Trophoblast cell (in vitro differentiated cells and primary cell): ENCODE measurements at regions not wholly inside any gene's neighbourhood (a gene's known extent, or its start where the extent isn't known, plus 50 kb on each side); places are given as distances from the start of the nearest gene placed in this dataset.
"Not testable (repeated sequence)": the region's sequence is repeated elsewhere in the genome, so short reads cannot be mapped to it uniquely, and the experiment has no call there.

Experiments
- DNase-seq, 2 donors: peaks; one replicate each; pipeline ENCODE4 v3.0.0-alpha.2; 2016
- H2AFZ ChIP-seq: 2 replicates; pipeline ENCODE4 v1.6.1; 2013; ENCODE audit warnings: low read length, moderate library complexity, mild to moderate bottlenecking; ENCODE audit not compliant: insufficient read depth, poor library complexity
- H2AK5ac ChIP-seq: 2 replicates; pipeline ENCODE4 v1.6.1; 2013; ENCODE audit warnings: mild to moderate bottlenecking, low read length
- H2BK120ac ChIP-seq: 2 replicates; pipeline ENCODE4 v1.6.1; 2013; ENCODE audit warnings: low read length, mild to moderate bottlenecking, moderate library complexity; ENCODE audit not compliant: insufficient read depth, poor library complexity
- H2BK12ac ChIP-seq: 2 replicates; pipeline ENCODE4 v1.6.1; 2013; ENCODE audit warnings: mild to moderate bottlenecking, low read length, moderate library complexity
- H2BK5ac ChIP-seq: 2 replicates; pipeline ENCODE4 v1.6.1; 2013; ENCODE audit warnings: low read length, low read depth, moderate library complexity, mild to moderate bottlenecking; ENCODE audit not compliant: poor library complexity
- H3K14ac ChIP-seq: 2 replicates; pipeline ENCODE4 v1.6.1; 2013; ENCODE audit warnings: mild to moderate bottlenecking, low read length
- H3K18ac ChIP-seq: 2 replicates; pipeline ENCODE4 v1.6.1; 2013; ENCODE audit warnings: mild to moderate bottlenecking, low read length
- H3K23ac ChIP-seq: 2 replicates; pipeline ENCODE4 v1.6.1; 2013; ENCODE audit warnings: low read length
- H3K27ac ChIP-seq: 2 replicates; pipeline ENCODE4 v1.5.1; 2013; ENCODE audit warnings: low read depth, mild to moderate bottlenecking, inconsistent platforms, low read length, moderate library complexity
- H3K27me3 ChIP-seq: 2 replicates; pipeline ENCODE4 v1.6.1; 2013; ENCODE audit warnings: inconsistent platforms, mild to moderate bottlenecking, low read length, moderate library complexity; ENCODE audit not compliant: insufficient read depth
- H3K36me3 ChIP-seq, 2 experiments: 1 replicate in 1 of 2; 2 replicates in 1 of 2; pipeline ENCODE4 v1.6.1; 2013; ENCODE audit warnings: low read length in 2 of 2, mild to moderate bottlenecking in 2 of 2, moderate library complexity in 1 of 2; ENCODE audit not compliant: insufficient read depth in 2 of 2, control insufficient read depth in 1 of 2
- H3K4ac ChIP-seq: 2 replicates; pipeline ENCODE4 v1.6.1; 2013; ENCODE audit warnings: low read depth, mild to moderate bottlenecking, low read length, moderate library complexity
- H3K4me1 ChIP-seq, 2 experiments: 1 replicate in 1 of 2; 2 replicates in 1 of 2; pipeline ENCODE4 v1.6.1; 2013; ENCODE audit warnings: low read length in 2 of 2, mild to moderate bottlenecking in 2 of 2, moderate library complexity in 1 of 2; ENCODE audit not compliant: insufficient read depth in 2 of 2, control insufficient read depth in 1 of 2
- H3K4me2 ChIP-seq: 2 replicates; pipeline ENCODE4 v1.6.1; 2013; ENCODE audit warnings: inconsistent platforms, mild to moderate bottlenecking, low read length, moderate library complexity
- H3K4me3 ChIP-seq: 2 replicates; pipeline ENCODE4 v1.5.1; 2013; ENCODE audit warnings: mild to moderate bottlenecking, low read depth, low read length, inconsistent platforms
- H3K79me1 ChIP-seq: one replicate; pipeline ENCODE4 v1.6.1; 2013; ENCODE audit warnings: low read length
- H3K79me2 ChIP-seq: 2 replicates; pipeline ENCODE4 v1.6.1; 2013; ENCODE audit warnings: low read length, mild to moderate bottlenecking; ENCODE audit not compliant: control insufficient read depth, insufficient read depth, poor library complexity
- H3K9ac ChIP-seq: 2 replicates; pipeline ENCODE4 v1.6.1; 2013; ENCODE audit warnings: mild to moderate bottlenecking, low read length
- H3K9me3 ChIP-seq: 2 replicates; pipeline ENCODE4 v1.6.1; 2013; ENCODE audit warnings: low read depth, mild to moderate bottlenecking, control low read depth, inconsistent platforms, low read length; ENCODE audit not compliant: insufficient read depth
- H4K12ac ChIP-seq: 2 replicates; pipeline ENCODE4 v1.6.1; 2013; ENCODE audit warnings: low read depth, mild to moderate bottlenecking, low read length, moderate library complexity
- H4K8ac ChIP-seq: 2 replicates; pipeline ENCODE4 v1.6.1; 2013; ENCODE audit warnings: low read depth, mild to moderate bottlenecking, low read length, moderate library complexity
- H4K91ac ChIP-seq: one replicate; pipeline ENCODE4 v1.6.1; 2013; ENCODE audit warnings: low read depth, mild to moderate bottlenecking, low read length, moderate library complexity
- WGBS: extraction: QIAGEN DNeasy Blood & Tissue Kit; methylation state at CpG from one replicate; pipeline ENCODE4 v1.1.7; 2013; ENCODE audit warnings: missing lambda C conversion rate; ENCODE audit not compliant: insufficient read length, insufficient coverage; ENCODE audit errors: extremely low coverage; 5-methylcytosine and 5-hydroxymethylcytosine counted together

- H3K36me3 ChIP-seq, H3K4me3 ChIP-seq, H4K91ac ChIP-seq, H3K4me2 ChIP-seq, H3K4ac ChIP-seq, H3K23ac ChIP-seq, H3K9ac ChIP-seq, H3K79me1 ChIP-seq, H3K27me3 ChIP-seq, H4K8ac ChIP-seq, H2AK5ac ChIP-seq, H3K18ac ChIP-seq, H2BK12ac ChIP-seq, H3K27ac ChIP-seq, H3K4me1 ChIP-seq, H3K14ac ChIP-seq, H4K12ac ChIP-seq, H3K9me3 ChIP-seq, H2BK5ac ChIP-seq, H2AFZ ChIP-seq, H2BK120ac ChIP-seq, DNase-seq, H3K79me2 ChIP-seq: not testable (repeated sequence)
- no CpG with 5 or more reads among the region's 6 CpGs for WGBS
These were observed 102.2 kb upstream of the IKBKE start for GRCh38 chr1:206367955-206368622.

- H3K14ac ChIP-seq, H3K79me1 ChIP-seq, H4K8ac ChIP-seq, H3K79me2 ChIP-seq, H3K23ac ChIP-seq, H2AK5ac ChIP-seq, H3K18ac ChIP-seq, H2BK12ac ChIP-seq, DNase-seq, H3K4me3 ChIP-seq, H3K9ac ChIP-seq, H2BK120ac ChIP-seq, H2BK5ac ChIP-seq, H3K27ac ChIP-seq, H3K4ac ChIP-seq, H3K27me3 ChIP-seq, H4K12ac ChIP-seq, H4K91ac ChIP-seq, H3K9me3 ChIP-seq, H3K4me1 ChIP-seq, H2AFZ ChIP-seq, H3K36me3 ChIP-seq, H3K4me2 ChIP-seq: not testable (repeated sequence)
- WGBS: no CpG with 5 or more reads among the region's 5 CpGs
These were observed 95.6 kb upstream of the IKBKE start for GRCh38 chr1:206374725-206375124.

GRCh38 chr1:206375552-206375951, 94.7 kb upstream of the IKBKE start:
- H2BK5ac ChIP-seq, H3K27ac ChIP-seq: not testable (repeated sequence)

GRCh38 chr1:206378506-206378905, 91.8 kb upstream of the IKBKE start:
- H3K4me1 ChIP-seq, H3K4ac ChIP-seq, H3K4me3 ChIP-seq, H4K8ac ChIP-seq, H3K36me3 ChIP-seq, H2AK5ac ChIP-seq, H3K18ac ChIP-seq, H3K4me2 ChIP-seq, H3K27ac ChIP-seq, H2BK5ac ChIP-seq, H3K23ac ChIP-seq, DNase-seq, H4K91ac ChIP-seq, H3K79me2 ChIP-seq, H2BK120ac ChIP-seq, H3K9ac ChIP-seq, H3K79me1 ChIP-seq, H3K27me3 ChIP-seq, H2BK12ac ChIP-seq, H3K9me3 ChIP-seq, H4K12ac ChIP-seq, H3K14ac ChIP-seq, H2AFZ ChIP-seq: not testable (repeated sequence)
- no CpG with 5 or more reads among the region's 7 CpGs for WGBS

More at GRCh38 chr1:206375552-206375951, 94.7 kb upstream of the IKBKE start:
- H3K4me3 ChIP-seq, H3K18ac ChIP-seq, H3K23ac ChIP-seq, DNase-seq, H3K4me2 ChIP-seq, H3K4me1 ChIP-seq, H2AFZ ChIP-seq, H4K91ac ChIP-seq, H3K4ac ChIP-seq, H3K14ac ChIP-seq, H2BK12ac ChIP-seq, H3K79me2 ChIP-seq, H2AK5ac ChIP-seq, H4K12ac ChIP-seq, H3K36me3 ChIP-seq, H3K9ac ChIP-seq, H3K27me3 ChIP-seq, H2BK120ac ChIP-seq, H3K9me3 ChIP-seq, H3K79me1 ChIP-seq, H4K8ac ChIP-seq: not testable (repeated sequence)
- WGBS: no CpG with 5 or more reads among the region's 3 CpGs
